NCI-H1092 treated with DMSO at 0.1 percent for 48 hours (cell line): ENCODE measurements at regions not wholly inside any gene's neighbourhood (a gene's known extent, or its start where the extent isn't known, plus 50 kb on each side); places are given as distances from the start of the nearest gene placed in this dataset.

ENCODE experiments used
- DNase-seq: peaks from one replicate; lab custom pipeline; 2025; lab: John Stamatoyannopoulos, UW

GRCh38 chr9:31790720-31791119 lies 593.7 kb upstream of the ACO1 start:
- DNase-seq, result no peak

GRCh38 chr9:31799953-31800609 lies 584.4 kb upstream of the ACO1 start:
- DNase-seq, result peak; percentile 79

GRCh38 chr9:31807574-31808256 lies 576.7 kb upstream of the ACO1 start:
- DNase-seq, result no peak

- DNase-seq, result no peak
Observed at GRCh38 chr9:31808766-31809165, 575.7 kb upstream of the ACO1 start.

- no peak for DNase-seq
Observed at GRCh38 chr9:31820426-31820825, 564.0 kb upstream of the ACO1 start.

- DNase-seq, result no peak
Observed at GRCh38 chr9:31821583-31821982, 562.9 kb upstream of the ACO1 start.

- no peak for DNase-seq
Observed at GRCh38 chr9:31823365-31823764, 561.1 kb upstream of the ACO1 start.

- DNase-seq, result peak; percentile 6
Observed at GRCh38 chr9:31824860-31825259, 559.6 kb upstream of the ACO1 start.

- no peak for DNase-seq
Observed at GRCh38 chr9:31837211-31837610, 547.2 kb upstream of the ACO1 start.

GRCh38 chr9:31839273-31839672 lies 545.2 kb upstream of the ACO1 start:
- peak; percentile 8 for DNase-seq

- DNase-seq, result no peak
Observed at GRCh38 chr9:31840702-31841101, 543.7 kb upstream of the ACO1 start.

GRCh38 chr9:31847963-31848362 lies 536.5 kb upstream of the ACO1 start:
- no peak for DNase-seq

GRCh38 chr9:31848505-31849285 lies 535.7 kb upstream of the ACO1 start:
- DNase-seq, result no peak

GRCh38 chr9:31854187-31854586 lies 530.3 kb upstream of the ACO1 start:
- DNase-seq, result no peak

GRCh38 chr9:31868830-31869229 lies 515.6 kb upstream of the ACO1 start:
- no peak for DNase-seq

- DNase-seq, result no peak
Observed at GRCh38 chr9:31870276-31870675, 514.2 kb upstream of the ACO1 start.

GRCh38 chr9:31873722-31874121 lies 510.7 kb upstream of the ACO1 start:
- no peak for DNase-seq

- DNase-seq, result no peak
Observed at GRCh38 chr9:31894008-31894407, 490.4 kb upstream of the ACO1 start.

- no peak for DNase-seq
Observed at GRCh38 chr9:31908158-31908890, 476.1 kb upstream of the ACO1 start.

GRCh38 chr9:31908891-31909480 lies 475.5 kb upstream of the ACO1 start:
- DNase-seq, result no peak

- no peak for DNase-seq
Observed at GRCh38 chr9:31912636-31913035, 471.8 kb upstream of the ACO1 start.
